ENCODE measurements at regions not wholly inside any gene's neighbourhood (a gene's known extent, or its start where the extent isn't known, plus 50 kb on each side); places are given as distances from the start of the nearest gene placed in this dataset.

DNA sequence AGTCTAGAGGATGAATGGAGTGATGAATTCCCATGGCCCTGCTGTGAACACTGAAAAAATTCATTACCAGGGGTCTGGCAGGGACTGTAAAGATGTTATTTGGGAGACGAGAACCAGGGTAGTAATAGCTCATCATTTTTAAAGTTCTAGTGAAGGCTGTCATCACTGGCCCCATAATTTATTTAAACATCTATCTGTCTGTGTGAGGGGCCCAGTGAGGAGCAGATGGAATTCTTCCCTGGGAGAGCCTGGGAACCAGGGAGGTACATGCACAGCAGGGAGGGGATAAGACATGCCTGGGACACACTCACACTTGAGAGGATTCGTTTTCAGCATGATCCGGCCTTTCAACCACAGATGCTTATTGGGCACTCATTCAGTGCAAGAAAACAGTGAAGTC is 162.0 kb downstream of the PDGFRA start:
- TF ChIP-seq CHD1 (IDR thresholded peaks at IDR 0.05; ENCODE audit: low read depth, low read length) (no peak), POLR2A (IDR thresholded peaks at IDR 0.05; ENCODE audit: low read depth, low read length) (no peak), NFE2L2 (IDR thresholded peaks at IDR 0.05; ENCODE audit: low read depth, low read length) (no peak), MXI1 (IDR thresholded peaks at IDR 0.05; ENCODE audit: borderline replicate concordance, low read depth, low read length) (no peak), RFX5 (IDR thresholded peaks at IDR 0.05; ENCODE audit: low read depth, low read length) (no peak), FOS (IDR thresholded peaks at IDR 0.05; ENCODE audit: low read depth, low read length) (no peak), RAD21 (IDR thresholded peaks at IDR 0.05; ENCODE audit: low read length) (no peak), MAZ (IDR thresholded peaks at IDR 0.05; ENCODE audit: borderline replicate concordance, low read depth, low read length) (no peak), MAFK (IDR thresholded peaks at IDR 0.05; ENCODE audit: low read depth, low read length) (no peak)
- TF ChIP-seq, protein P1, sequence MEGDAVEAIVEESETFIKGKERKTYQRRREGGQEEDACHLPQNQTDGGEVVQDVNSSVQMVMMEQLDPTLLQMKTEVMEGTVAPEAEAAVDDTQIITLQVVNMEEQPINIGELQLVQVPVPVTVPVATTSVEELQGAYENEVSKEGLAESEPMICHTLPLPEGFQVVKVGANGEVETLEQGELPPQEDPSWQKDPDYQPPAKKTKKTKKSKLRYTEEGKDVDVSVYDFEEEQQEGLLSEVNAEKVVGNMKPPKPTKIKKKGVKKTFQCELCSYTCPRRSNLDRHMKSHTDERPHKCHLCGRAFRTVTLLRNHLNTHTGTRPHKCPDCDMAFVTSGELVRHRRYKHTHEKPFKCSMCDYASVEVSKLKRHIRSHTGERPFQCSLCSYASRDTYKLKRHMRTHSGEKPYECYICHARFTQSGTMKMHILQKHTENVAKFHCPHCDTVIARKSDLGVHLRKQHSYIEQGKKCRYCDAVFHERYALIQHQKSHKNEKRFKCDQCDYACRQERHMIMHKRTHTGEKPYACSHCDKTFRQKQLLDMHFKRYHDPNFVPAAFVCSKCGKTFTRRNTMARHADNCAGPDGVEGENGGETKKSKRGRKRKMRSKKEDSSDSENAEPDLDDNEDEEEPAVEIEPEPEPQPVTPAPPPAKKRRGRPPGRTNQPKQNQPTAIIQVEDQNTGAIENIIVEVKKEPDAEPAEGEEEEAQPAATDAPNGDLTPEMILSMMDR (conservative IDR thresholded peaks at IDR 0.05; ENCODE audit: low read depth, low read length) = no peak
- TF ChIP-seq, protein P2, sequence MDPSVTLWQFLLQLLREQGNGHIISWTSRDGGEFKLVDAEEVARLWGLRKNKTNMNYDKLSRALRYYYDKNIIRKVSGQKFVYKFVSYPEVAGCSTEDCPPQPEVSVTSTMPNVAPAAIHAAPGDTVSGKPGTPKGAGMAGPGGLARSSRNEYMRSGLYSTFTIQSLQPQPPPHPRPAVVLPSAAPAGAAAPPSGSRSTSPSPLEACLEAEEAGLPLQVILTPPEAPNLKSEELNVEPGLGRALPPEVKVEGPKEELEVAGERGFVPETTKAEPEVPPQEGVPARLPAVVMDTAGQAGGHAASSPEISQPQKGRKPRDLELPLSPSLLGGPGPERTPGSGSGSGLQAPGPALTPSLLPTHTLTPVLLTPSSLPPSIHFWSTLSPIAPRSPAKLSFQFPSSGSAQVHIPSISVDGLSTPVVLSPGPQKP (IDR thresholded peaks at IDR 0.05; ENCODE audit: borderline replicate concordance, low read depth, low read length) = no peak
- TF ChIP-seq, protein P3, sequence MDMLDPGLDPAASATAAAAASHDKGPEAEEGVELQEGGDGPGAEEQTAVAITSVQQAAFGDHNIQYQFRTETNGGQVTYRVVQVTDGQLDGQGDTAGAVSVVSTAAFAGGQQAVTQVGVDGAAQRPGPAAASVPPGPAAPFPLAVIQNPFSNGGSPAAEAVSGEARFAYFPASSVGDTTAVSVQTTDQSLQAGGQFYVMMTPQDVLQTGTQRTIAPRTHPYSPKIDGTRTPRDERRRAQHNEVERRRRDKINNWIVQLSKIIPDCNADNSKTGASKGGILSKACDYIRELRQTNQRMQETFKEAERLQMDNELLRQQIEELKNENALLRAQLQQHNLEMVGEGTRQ (IDR thresholded peaks at IDR 0.05; ENCODE audit: low read depth, low read length) = no peak

Data from IMR-90 (cell line).